H1 (cell line): ENCODE measurements at regions not wholly inside any gene's neighbourhood (a gene's known extent, or its start where the extent isn't known, plus 50 kb on each side); places are given as distances from the start of the nearest gene placed in this dataset.

Experiments
- CTCF ChIA-PET: fragments of 300-600 bp; sonication (Branson Sonifier 250); formaldehyde crosslinking; loops from one replicate; lab custom pipeline; 2021; ENCODE audit not compliant: partially characterized antibody; lab: Charles Lee
- POLR2A ChIA-PET: fragments of 300-600 bp; sonication (Branson Sonifier 250); formaldehyde crosslinking; loops from one replicate; lab custom pipeline; 2021; ENCODE audit warnings: inconsistent platforms; ENCODE audit not compliant: partially characterized antibody; lab: Charles Lee
- DNase-seq, 2 experiments: peaks; one replicate each; pipeline versions ENCODE4 v3.0.0 to v3.0.0-alpha.2; 2010 to 2022; ENCODE audit warnings: low spot score in 2 of 2, low read depth in 1 of 2, mixed read lengths in 1 of 2
- FAIRE-seq: peaks from 2 replicates; lab custom pipeline; 2011; peaks lifted over from hg19 to GRCh38; lab: Jason Lieb, UNC
- H2AFZ ChIP-seq: 2 replicates; pipeline ENCODE4 v1.8.1; 2012; ENCODE audit warnings: low read length, inconsistent platforms
- H2AK5ac ChIP-seq: 2 replicates; pipeline ENCODE4 v1.6.1; 2013; ENCODE audit warnings: low read depth, low read length
- H2BK120ac ChIP-seq: replicated peaks from 2 replicates; pipeline ENCODE3; 2013; ENCODE audit warnings: low read depth, low read length, inconsistent platforms
- H2BK12ac ChIP-seq: 2 replicates; pipeline ENCODE4 v1.6.1; 2013; ENCODE audit warnings: low read depth, low read length
- H2BK15ac ChIP-seq: 2 replicates; pipeline ENCODE4 v1.6.1; 2013; ENCODE audit warnings: low read length
- H2BK20ac ChIP-seq: 2 replicates; pipeline ENCODE4 v1.6.1; 2013; ENCODE audit warnings: low read length
- H2BK5ac ChIP-seq: 2 replicates; pipeline ENCODE4 v1.6.1; 2013; ENCODE audit warnings: low read depth, low read length
- H3K14ac ChIP-seq: 2 replicates; pipeline ENCODE4 v1.6.1; 2013; ENCODE audit warnings: inconsistent platforms; ENCODE audit not compliant: insufficient read length
- H3K18ac ChIP-seq: 2 replicates; pipeline ENCODE4 v1.6.1; 2013; ENCODE audit warnings: low read length; ENCODE audit errors: extremely low read depth
- H3K23ac ChIP-seq: 2 replicates; pipeline ENCODE4 v1.6.1; 2013; ENCODE audit warnings: inconsistent platforms; ENCODE audit not compliant: insufficient read length
- H3K23me2 ChIP-seq: 2 replicates; pipeline ENCODE4 v1.6.1; 2013; ENCODE audit warnings: low read depth, low read length
- H3K27ac ChIP-seq: 2 replicates; pipeline ENCODE4 v1.6.1; 2011; ENCODE audit warnings: low read depth, low read length, inconsistent platforms
- H3K27me3 ChIP-seq, 4 experiments: replicated peaks in 1 of 4; 1 replicate in 1 of 4; 2 replicates in 3 of 4; pipeline versions ENCODE4 v1.6.1 to v1.8.1; 2011 to 2013; ENCODE audit warnings: low read length in 3 of 4, mild to moderate bottlenecking in 3 of 4, inconsistent platforms in 2 of 4, mixed read lengths in 2 of 4, moderate library complexity in 1 of 4; ENCODE audit not compliant: control insufficient read depth in 3 of 4, insufficient read depth in 3 of 4; ENCODE audit errors: extremely low read depth in 1 of 4
- H3K36me3 ChIP-seq, 4 experiments: 2 replicates each; pipeline versions ENCODE4 v1.6.1 to v1.8.1; 2011 to 2013; ENCODE audit warnings: mild to moderate bottlenecking in 4 of 4, low read length in 3 of 4, moderate library complexity in 2 of 4, control low read depth in 1 of 4, inconsistent platforms in 1 of 4; ENCODE audit not compliant: insufficient read depth in 4 of 4, control insufficient read depth in 2 of 4
- H3K4ac ChIP-seq: replicated peaks from 2 replicates; pipeline ENCODE3; 2013; ENCODE audit warnings: low read length, low read depth, mixed read lengths, inconsistent platforms; ENCODE audit not compliant: insufficient read length
- H3K4me1 ChIP-seq, 4 experiments: replicated peaks in 1 of 4; 1 replicate in 1 of 4; 2 replicates in 3 of 4; pipeline versions ENCODE4 v1.6.1 to v1.8.1; 2011 to 2013; ENCODE audit warnings: low read length in 3 of 4, inconsistent platforms in 2 of 4, mixed read lengths in 1 of 4; ENCODE audit not compliant: insufficient read depth in 4 of 4, control insufficient read depth in 3 of 4
- H3K4me2 ChIP-seq, 2 experiments: 2 replicates each; pipeline versions ENCODE4 v1.6.1 to v1.8.1; 2011 to 2013; ENCODE audit warnings: low read depth in 2 of 2, low read length in 2 of 2, control low read depth in 1 of 2, inconsistent platforms in 1 of 2, mild to moderate bottlenecking in 1 of 2; ENCODE audit not compliant: insufficient read depth in 1 of 2
- H3K4me3 ChIP-seq, 4 experiments: fragments of 200-600, 300-600 bp in 1 of 4; sonication (generic), shearing (Covaris generic), sonication (Bioruptor Twin) in 1 of 4; 2 replicates each; pipeline versions ENCODE4 v1.5.1 to v1.8.1; 2011 to 2016; ENCODE audit warnings: low read length in 4 of 4, low read depth in 3 of 4, control low read depth in 2 of 4, inconsistent platforms in 2 of 4, mild to moderate bottlenecking in 2 of 4, mixed read lengths in 1 of 4, moderate library complexity in 1 of 4; ENCODE audit not compliant: insufficient read depth in 2 of 4; ENCODE audit errors: extremely low read depth in 1 of 4
- H3K56ac ChIP-seq: replicated peaks from 2 replicates; pipeline ENCODE3; 2013; ENCODE audit warnings: low read depth, mild to moderate bottlenecking, mixed read lengths, low read length, inconsistent platforms; ENCODE audit not compliant: insufficient read length
- H3K79me1 ChIP-seq: 2 replicates; pipeline ENCODE4 v1.6.1; 2013; ENCODE audit warnings: low read depth, low read length, control low read depth
- H3K79me2 ChIP-seq, 2 experiments: 2 replicates each; pipeline versions ENCODE4 v1.6.1 to v1.8.1; 2012 to 2013; ENCODE audit warnings: low read length in 2 of 2, mild to moderate bottlenecking in 2 of 2, inconsistent platforms in 1 of 2; ENCODE audit not compliant: insufficient read depth in 2 of 2, control insufficient read depth in 1 of 2
- H3K9ac ChIP-seq, 4 experiments: replicated peaks in 1 of 4; 1 replicate in 1 of 4; 2 replicates in 3 of 4; pipeline versions ENCODE4 v1.6.1 to v1.8.1; 2011 to 2013; ENCODE audit warnings: low read depth in 3 of 4, low read length in 3 of 4, control low read depth in 2 of 4, mild to moderate bottlenecking in 2 of 4, moderate library complexity in 2 of 4, inconsistent platforms in 1 of 4; ENCODE audit errors: extremely low read depth in 1 of 4
- H3K9me3 ChIP-seq, 2 experiments: 2 replicates each; pipeline versions ENCODE4 v1.6.1 to v1.8.1; 2012 to 2013; ENCODE audit warnings: mild to moderate bottlenecking in 2 of 2, moderate library complexity in 2 of 2, control low read depth in 1 of 2, inconsistent platforms in 1 of 2, low read depth in 1 of 2, low read length in 1 of 2, mixed read lengths in 1 of 2; ENCODE audit not compliant: insufficient read depth in 2 of 2
- H4K20me1 ChIP-seq, 2 experiments: replicated peaks in 1 of 2; 2 replicates each; pipeline versions ENCODE3 to v1.8.1; 2011 to 2013; ENCODE audit warnings: inconsistent platforms in 2 of 2, low read length in 2 of 2, mild to moderate bottlenecking in 1 of 2; ENCODE audit not compliant: insufficient read depth in 2 of 2, control insufficient read depth in 1 of 2
- H4K5ac ChIP-seq: 2 replicates; pipeline ENCODE4 v1.6.1; 2013; ENCODE audit warnings: low read length, low read depth, mixed read lengths, inconsistent platforms; ENCODE audit not compliant: insufficient read length
- H4K8ac ChIP-seq: 2 replicates; pipeline ENCODE4 v1.8.0; 2013; ENCODE audit warnings: mild to moderate bottlenecking, moderate library complexity, low read length, inconsistent platforms; ENCODE audit not compliant: insufficient read depth; ENCODE audit errors: extremely low read depth
- H4K91ac ChIP-seq: replicated peaks from 2 replicates; pipeline ENCODE3; 2013; ENCODE audit warnings: low read length, mixed read lengths, inconsistent platforms; ENCODE audit not compliant: insufficient read length
- BCL11A ChIP-seq, 2 experiments: IDR thresholded peaks; one replicate each; pipeline ENCODE4 v1.6.1; 2011; ENCODE audit warnings: low read depth in 2 of 2, low read length in 2 of 2, mild to moderate bottlenecking in 2 of 2
- CEBPB ChIP-seq: IDR thresholded peaks from 2 replicates; pipeline ENCODE4 v1.6.1; 2012; ENCODE audit warnings: low read depth, low read length
- EGR1 ChIP-seq: IDR thresholded peaks from 2 replicates; pipeline ENCODE4 v1.6.1; 2011; ENCODE audit warnings: low read depth, low read length, borderline replicate concordance
- NRF1 ChIP-seq: IDR thresholded peaks from 2 replicates; pipeline ENCODE4 v1.6.1; 2011; ENCODE audit warnings: mild to moderate bottlenecking, low read depth, low read length, improper control_type of control experiment
- RBBP5 ChIP-seq: IDR thresholded peaks from 2 replicates; pipeline ENCODE4 v1.7.1; 2012; ENCODE audit warnings: low read depth, mild to moderate bottlenecking, inconsistent platforms, low read length, moderate library complexity, borderline replicate concordance
- SP2 ChIP-seq: IDR thresholded peaks from 2 replicates; pipeline ENCODE4 v1.6.1; 2012; ENCODE audit warnings: mild to moderate bottlenecking, low read length, inconsistent platforms
- SP4 ChIP-seq: IDR thresholded peaks from 2 replicates; pipeline ENCODE4 v1.6.1; 2012; ENCODE audit warnings: low read length, inconsistent platforms
- TAF1 ChIP-seq: IDR thresholded peaks from 2 replicates; pipeline ENCODE4 v1.6.1; 2011; ENCODE audit warnings: mild to moderate bottlenecking, low read depth, low read length
- WGBS, 2 experiments: shearing (Covaris generic) in 1 of 2; methylation state at CpG; one replicate each; pipeline versions ENCODE4 v1.1.6 to v1.1.7; 2013 to 2015; ENCODE audit warnings: low lambda C conversion rate in 2 of 2, mixed read lengths in 2 of 2, inconsistent platforms in 1 of 2, low coverage in 1 of 2, missing lambda C conversion rate in 1 of 2; ENCODE audit not compliant: insufficient replicate concordance in 2 of 2, insufficient coverage in 1 of 2, insufficient read length in 1 of 2; ENCODE audit errors: extremely low coverage in 1 of 2, missing lambda C conversion rate in 1 of 2; 5-methylcytosine and 5-hydroxymethylcytosine counted together
- TF ChIP-seq, protein P1 (sequence below): IDR thresholded peaks from 2 replicates; pipeline ENCODE4 v1.6.1; 2011; ENCODE audit warnings: low read depth, mild to moderate bottlenecking, low read length; ENCODE audit not compliant: insufficient read depth

DNA sequence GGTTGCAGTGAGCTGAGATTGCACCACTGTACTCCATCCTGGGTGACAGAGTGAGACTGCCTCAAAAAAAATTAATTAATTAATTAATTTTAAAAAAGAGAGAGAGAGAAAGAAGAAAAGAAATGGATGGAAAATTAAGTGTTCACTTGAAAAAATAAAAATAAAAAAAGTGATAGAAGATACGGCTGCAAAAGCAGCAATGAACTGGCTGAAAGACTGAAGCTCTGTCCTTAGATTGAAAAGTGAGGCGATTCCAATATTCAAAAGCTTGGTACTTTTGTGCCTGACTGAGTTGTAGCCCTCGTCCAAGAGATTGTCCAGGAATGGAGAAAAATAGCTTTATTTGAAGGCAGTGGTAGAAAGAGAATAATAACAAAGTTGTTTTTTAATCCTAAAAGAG lies 154.6 kb downstream of the ADSS2 start:
- no peak overlapping the region for H2BK20ac ChIP-seq
- no peak overlapping the region for H3K9ac ChIP-seq
- H4K8ac ChIP-seq: no peak overlapping the region
- no peak overlapping the region for H2BK120ac ChIP-seq
- H3K79me2 ChIP-seq: no peaks in the 10 kb centered on the region
- H3K79me1 ChIP-seq: no peaks in the 10 kb centered on the region
- POLR2A ChIA-PET: no interaction called here
- H3K18ac ChIP-seq: no peak overlapping the region
- no peaks in the 10 kb centered on the region for H3K27me3 ChIP-seq
- H3K4ac ChIP-seq: no peak overlapping the region
- peaks cover 0 to 4% (median 2%) of the 10 kb centered on the region in 4 experiments; a peak in 3 of 7 replicates for H3K4me1 ChIP-seq
- H2BK5ac ChIP-seq: no peak overlapping the region
- H3K4me3 ChIP-seq: no peak overlapping the region
- no peak overlapping the region for H2AK5ac ChIP-seq
- no peaks in the 10 kb centered on the region for H4K20me1 ChIP-seq
- no peak overlapping the region for H3K27ac ChIP-seq
- H3K56ac ChIP-seq: no peak overlapping the region
- DNase-seq: no peak
- no peaks in the 10 kb centered on the region for H3K36me3 ChIP-seq
- H3K9me3 ChIP-seq: no peaks in the 10 kb centered on the region
- H3K14ac ChIP-seq: no peak overlapping the region
- H4K5ac ChIP-seq: no peak overlapping the region
- no peak for FAIRE-seq
- CTCF ChIA-PET: interaction anchor here (1.0 to 3.6 kb wide), 8 partner anchors 8 to 117 kb away, joined by 3 to 24 read pairs (median 4); no protein-coding TSS in a partner anchor
- TF ChIP-seq RBBP5 (no peak), TAF1 (no peak), EGR1 (no peak), CEBPB (no peak), SP4 (no peak), BCL11A (IDR thresholded peaks at IDR 0.05; ENCODE audit: low read depth in 2 of 2, low read length in 2 of 2) (no peak), NRF1 (no peak), SP2 (no peak)
- TF ChIP-seq, protein P1, sequence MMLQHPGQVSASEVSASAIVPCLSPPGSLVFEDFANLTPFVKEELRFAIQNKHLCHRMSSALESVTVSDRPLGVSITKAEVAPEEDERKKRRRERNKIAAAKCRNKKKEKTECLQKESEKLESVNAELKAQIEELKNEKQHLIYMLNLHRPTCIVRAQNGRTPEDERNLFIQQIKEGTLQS: no peak
- H2BK12ac ChIP-seq: no peak overlapping the region
- no peak overlapping the region for H4K91ac ChIP-seq
- 80% methylated on average over 3 of the region's 3 CpGs; no CpG with 5 or more reads in 1 of the 2 experiments for WGBS, 2 experiments
- no peak overlapping the region for H2BK15ac ChIP-seq
- no peak overlapping the region for H2AFZ ChIP-seq
- H3K4me2 ChIP-seq: no peak overlapping the region
- no peak overlapping the region for H3K23ac ChIP-seq
- H3K23me2 ChIP-seq: no peaks in the 10 kb centered on the region
